Non-pigmented ciliary epithelial cell (primary cell): ENCODE measurements at regions not wholly inside any gene's neighbourhood (a gene's known extent, or its start where the extent isn't known, plus 50 kb on each side); places are given as distances from the start of the nearest gene placed in this dataset.
"Not testable (repeated sequence)": the region's sequence is repeated elsewhere in the genome, so short reads cannot be mapped to it uniquely, and the experiment has no call there.

Experiments
- DNase-seq: peaks from one replicate; pipeline ENCODE4 v3.0.0-alpha.2; 2010; ENCODE audit warnings: low read depth

- DNase-seq, result no peak
Observed at GRCh38 chr4:31016322-31017061, 296.3 kb downstream of the PCDH7 start.

GRCh38 chr4:31020363-31020762 is 300.2 kb downstream of the PCDH7 start:
- DNase-seq, result no peak

DNA sequence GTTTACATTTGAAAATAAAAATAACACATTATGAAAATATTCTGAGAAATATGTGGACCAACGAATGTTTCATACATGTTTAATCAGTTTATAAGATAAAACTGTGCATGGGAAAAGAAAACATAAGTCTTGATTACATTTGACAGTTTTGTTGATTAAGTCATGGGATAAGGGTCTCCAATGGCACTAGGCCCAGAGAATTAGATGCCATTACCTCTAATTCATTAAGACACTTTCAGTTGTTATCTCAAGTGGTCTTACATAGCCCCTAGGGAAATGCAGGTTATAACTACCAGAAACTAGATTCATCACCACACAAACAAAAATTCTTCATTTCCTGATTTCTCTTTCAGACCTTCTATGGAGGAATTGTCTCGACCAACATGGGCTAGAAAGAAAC is 300.8 kb downstream of the PCDH7 start:
- no peak for DNase-seq

GRCh38 chr4:31022702-31023101 is 302.5 kb downstream of the PCDH7 start:
- DNase-seq, result no peak

- no peak for DNase-seq
Observed at GRCh38 chr4:31023109-31023508, 302.9 kb downstream of the PCDH7 start.

DNA sequence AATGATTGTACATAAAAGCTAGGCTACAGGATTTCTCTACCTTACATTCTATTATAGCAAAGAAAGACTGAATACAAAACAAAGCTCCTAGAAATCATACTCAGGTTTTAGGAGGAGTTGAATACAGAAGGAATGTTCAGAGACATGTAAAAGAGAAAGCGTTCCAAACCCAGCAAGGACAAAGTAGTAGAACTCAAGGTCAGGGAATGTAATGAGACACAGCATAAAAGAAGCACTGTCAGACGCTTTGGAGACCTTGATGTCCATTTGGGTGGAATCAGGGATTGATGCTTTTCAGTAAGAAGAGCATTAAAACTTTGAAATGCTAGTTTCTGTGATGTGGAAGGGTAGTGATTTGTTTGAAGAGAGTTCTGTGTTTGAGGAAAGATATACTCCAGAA is 303.6 kb downstream of the PCDH7 start:
- DNase-seq, result no peak

DNA sequence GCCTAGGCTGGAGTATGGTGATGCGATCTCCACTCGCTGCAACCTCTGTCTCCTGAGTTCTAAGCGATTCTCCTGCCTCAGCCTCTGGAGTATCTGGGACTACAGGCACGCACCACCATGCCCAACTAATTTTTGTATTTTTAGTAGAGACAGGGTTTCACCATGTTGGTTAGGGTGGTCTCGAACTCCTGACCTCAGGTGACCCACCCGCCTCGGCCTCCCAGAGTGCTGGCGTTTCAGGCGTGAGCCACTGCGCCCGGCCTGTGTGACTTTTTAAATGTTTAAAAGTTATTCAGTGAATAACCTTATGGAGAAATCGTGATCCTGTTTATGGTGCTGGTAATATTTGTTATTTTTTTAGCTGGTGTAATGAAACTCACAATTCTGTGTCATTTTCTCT is 304.6 kb downstream of the PCDH7 start:
- DNase-seq, result not testable (repeated sequence)

GRCh38 chr4:31026256-31026655 is 306.1 kb downstream of the PCDH7 start:
- no peak for DNase-seq

- no peak for DNase-seq
Observed at GRCh38 chr4:31034550-31034949, 314.4 kb downstream of the PCDH7 start.

DNA sequence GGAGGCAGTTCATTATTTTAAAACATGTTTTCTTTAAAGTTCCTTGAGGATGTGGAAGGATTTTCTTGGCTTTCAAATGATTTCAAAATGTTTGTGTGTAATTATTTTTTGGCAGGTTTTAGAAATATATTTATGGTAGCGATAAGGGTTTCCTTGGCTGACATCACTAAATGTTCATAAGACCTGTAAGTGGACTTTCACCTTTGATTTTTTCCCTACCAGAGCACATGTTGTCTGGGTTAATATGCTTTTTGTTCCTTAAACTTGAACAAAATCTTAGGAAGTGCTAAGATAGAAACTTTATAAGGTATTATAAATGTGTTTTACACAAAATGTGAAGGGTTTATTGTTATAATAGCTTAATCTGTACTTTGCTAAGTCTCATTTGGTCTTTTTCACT is 315.6 kb downstream of the PCDH7 start:
- DNase-seq, result no peak

GRCh38 chr4:31037703-31038102 is 317.5 kb downstream of the PCDH7 start:
- no peak for DNase-seq

- no peak for DNase-seq
Observed at GRCh38 chr4:31039382-31039781, 319.2 kb downstream of the PCDH7 start.

GRCh38 chr4:31040106-31040505 is 319.9 kb downstream of the PCDH7 start:
- no peak for DNase-seq

GRCh38 chr4:31041385-31041784 is 321.2 kb downstream of the PCDH7 start:
- DNase-seq, result no peak

DNA sequence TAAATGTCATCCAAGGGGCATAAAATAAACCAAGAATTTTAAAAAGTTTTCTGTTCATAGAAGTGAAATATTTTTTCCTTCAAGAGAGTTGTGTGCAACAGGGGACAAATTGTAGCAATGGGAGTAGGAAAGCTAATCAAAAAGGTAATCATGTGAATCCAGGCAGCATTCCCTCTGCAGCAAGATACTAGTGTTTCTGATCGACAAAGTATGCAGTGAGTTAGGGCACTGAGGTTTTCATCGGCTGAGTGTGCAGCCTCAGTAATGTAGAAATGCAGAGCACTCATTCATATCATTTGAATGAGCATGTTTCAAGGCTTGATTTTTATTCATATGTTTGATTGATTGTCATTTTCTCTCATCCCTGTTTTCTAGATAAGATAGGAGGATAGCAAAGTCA is 321.7 kb downstream of the PCDH7 start:
- DNase-seq, result no peak

DNA sequence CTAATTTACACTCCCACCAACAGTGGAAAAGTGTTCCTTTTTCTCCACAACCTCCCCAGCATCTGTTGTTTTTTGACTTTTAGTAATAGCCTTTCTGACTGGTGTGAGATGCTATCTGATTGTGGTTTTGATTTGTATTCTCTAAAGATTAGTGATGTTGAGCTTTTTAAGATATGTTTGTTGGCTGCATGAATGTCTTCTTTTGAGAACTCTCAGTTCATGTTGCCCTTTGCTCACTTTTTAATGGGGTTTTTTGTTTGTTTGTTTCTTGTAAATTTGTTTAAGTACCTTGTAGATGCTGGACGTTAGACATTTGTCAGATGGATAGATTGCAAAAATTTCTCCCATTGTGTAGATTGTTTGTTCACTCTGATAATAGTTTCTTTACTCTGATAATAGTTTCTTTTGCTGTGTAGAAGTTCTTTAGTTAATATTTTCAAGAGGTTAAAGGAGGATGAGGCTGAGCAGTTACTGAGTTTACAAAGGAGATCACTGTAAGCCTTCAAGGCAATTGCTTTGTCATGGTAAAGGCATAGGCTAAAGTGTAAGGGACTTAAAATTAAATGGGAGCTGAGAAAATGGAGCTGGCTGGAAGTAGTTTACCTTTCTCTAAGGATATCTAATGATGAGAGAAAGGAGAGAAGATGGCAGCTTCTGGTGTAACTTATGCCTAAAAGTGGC is 323.4 kb downstream of the PCDH7 start:
- no peak for DNase-seq

DNA sequence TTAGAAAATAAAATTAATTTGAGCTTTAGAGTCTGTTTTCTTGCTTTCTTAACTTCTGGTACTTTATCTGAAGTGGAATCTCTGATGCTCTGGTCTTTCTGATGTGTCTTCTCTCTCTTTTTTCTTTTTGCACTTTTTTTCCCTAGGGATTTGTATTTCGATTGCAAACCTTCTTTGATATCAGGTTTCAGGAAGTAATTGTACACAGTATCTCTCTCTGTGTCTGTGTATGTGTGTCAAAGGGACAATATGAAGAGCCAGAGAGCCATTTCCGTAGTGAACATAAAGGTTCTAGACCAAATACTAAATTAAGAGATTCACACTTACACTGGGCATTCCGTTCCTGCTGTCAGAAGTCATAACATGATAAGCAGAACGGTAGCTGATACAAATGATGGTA is 325.0 kb downstream of the PCDH7 start:
- DNase-seq, result no peak

DNA sequence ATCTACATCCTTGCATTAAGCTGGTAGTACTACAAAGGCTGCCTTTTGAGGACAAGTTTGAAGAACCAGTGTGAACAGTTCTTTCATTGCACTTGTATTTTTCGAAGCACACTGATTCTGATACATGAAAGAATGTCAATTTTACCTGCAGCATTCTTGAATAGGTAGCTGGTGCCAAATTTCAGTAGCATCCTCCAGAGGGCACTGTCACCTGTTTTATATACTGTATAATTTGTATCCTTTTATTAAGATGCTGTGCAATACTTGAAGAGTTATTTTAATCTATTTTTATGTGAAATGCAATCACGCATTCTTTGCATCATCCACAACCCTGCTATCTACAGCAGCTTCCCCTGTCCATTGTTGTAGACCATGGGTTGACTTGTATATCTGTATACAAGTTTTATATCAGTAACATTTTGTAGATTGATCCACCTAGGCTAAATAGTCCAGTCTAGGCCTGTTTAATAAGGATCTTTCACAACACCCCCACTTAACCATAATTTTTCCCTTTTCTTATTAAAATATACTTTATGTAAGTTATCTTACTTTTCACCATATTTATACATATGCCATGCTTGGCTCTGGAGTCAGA is 325.7 kb downstream of the PCDH7 start:
- no peak for DNase-seq

DNA sequence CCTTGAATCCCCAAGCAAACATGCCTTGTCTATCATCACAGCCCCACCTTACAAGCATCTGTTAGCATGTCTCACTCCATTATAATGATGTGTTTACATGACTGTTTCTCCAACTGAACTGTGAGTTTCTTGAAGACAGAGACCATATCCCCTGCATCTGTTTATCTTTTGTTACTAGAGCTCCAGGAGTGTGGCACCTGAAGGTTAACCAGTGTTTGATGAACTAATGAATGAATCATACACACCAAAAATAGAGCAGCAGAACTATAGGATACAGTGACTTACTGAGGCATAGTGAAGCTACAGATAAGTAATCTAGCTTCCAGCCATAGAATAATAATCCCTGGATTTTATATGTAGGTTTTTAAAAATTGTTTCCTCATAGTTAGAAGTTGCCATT is 331.0 kb downstream of the PCDH7 start:
- DNase-seq, result no peak

DNA sequence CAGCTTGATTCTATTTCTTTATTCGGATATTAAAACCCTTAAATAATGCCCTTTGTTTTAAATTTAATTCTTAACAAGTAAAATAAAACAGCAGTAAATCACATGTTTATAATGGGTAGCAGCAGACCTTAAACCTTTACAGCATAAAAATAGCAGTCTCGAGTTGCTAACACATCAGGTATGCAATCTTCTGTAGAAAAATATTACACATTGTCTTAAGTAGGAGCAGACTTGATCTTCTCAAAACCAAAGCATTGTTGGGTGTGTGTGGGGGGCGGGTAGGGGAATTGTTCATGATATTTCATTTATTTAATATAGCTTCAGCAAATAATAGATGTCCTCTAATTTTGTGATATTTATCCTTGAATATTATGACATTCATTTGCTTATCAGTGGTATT is 331.4 kb downstream of the PCDH7 start:
- peak; percentile 6 for DNase-seq

DNA sequence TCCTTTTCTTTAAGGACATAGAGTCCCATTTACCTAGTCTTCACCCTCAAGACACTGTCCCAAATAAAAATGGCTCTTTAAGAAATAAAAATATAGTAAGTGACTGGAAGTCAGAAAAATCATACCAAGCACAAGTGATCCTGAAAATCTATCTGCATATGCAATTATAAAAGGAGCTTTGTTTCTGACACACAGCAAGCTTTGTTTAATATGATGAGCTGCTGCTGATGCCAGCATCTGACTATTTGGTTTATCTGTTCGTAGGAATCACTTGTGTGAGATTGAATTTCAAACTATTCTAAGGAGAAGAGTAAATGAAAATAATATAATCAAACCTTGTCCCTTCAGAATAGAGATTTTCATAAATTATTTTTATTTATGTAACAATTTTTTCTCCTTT is 332.4 kb downstream of the PCDH7 start:
- no peak for DNase-seq

- no peak for DNase-seq
Observed at GRCh38 chr4:31053451-31053850, 333.3 kb downstream of the PCDH7 start.

GRCh38 chr4:31054295-31054694 is 334.1 kb downstream of the PCDH7 start:
- no peak for DNase-seq

GRCh38 chr4:31058656-31059055 is 338.5 kb downstream of the PCDH7 start:
- no peak for DNase-seq
